ENCODE measurements at regions not wholly inside any gene's neighbourhood (a gene's known extent, or its start where the extent isn't known, plus 50 kb on each side); places are given as distances from the start of the nearest gene placed in this dataset.

DNA sequence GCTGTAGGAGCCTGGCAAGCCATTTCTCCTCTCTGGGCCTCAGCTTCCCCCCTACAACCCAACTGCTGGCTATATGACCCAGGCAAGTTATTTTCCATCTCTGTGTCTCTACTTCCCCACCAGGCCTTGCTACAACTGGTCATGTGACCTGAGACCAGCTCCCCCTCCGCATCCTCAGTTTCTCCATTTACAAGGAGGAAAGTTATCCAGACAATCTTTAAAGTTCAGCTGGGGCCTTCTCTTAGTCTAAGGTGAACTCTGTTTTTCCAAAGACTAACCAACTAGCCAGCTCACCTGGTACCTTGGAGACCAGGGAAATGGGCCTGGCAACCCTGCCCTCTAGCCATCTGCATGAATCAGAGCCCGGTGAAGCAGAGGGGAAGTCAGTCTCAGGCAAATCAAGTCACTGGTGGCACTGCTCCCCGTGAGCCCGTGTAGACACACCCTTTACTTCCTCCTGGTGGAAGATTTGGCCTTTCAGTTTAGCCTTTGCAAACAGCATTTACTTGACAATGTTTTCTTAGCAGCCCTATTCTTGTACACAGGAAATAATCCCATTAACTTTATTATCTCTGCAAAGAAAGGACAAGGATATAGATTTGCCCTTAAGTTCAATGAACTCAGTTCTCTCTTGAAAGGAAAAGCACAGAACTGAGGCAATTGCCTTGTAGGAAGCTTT, 157.7 kb downstream of the VEGFA start:
- TF ChIP-seq, protein P1, sequence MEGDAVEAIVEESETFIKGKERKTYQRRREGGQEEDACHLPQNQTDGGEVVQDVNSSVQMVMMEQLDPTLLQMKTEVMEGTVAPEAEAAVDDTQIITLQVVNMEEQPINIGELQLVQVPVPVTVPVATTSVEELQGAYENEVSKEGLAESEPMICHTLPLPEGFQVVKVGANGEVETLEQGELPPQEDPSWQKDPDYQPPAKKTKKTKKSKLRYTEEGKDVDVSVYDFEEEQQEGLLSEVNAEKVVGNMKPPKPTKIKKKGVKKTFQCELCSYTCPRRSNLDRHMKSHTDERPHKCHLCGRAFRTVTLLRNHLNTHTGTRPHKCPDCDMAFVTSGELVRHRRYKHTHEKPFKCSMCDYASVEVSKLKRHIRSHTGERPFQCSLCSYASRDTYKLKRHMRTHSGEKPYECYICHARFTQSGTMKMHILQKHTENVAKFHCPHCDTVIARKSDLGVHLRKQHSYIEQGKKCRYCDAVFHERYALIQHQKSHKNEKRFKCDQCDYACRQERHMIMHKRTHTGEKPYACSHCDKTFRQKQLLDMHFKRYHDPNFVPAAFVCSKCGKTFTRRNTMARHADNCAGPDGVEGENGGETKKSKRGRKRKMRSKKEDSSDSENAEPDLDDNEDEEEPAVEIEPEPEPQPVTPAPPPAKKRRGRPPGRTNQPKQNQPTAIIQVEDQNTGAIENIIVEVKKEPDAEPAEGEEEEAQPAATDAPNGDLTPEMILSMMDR (IDR thresholded peaks at IDR 0.05) = no peak
- no peak for TF ChIP-seq POLR2AphosphoS5 (IDR thresholded peaks at IDR 0.05; ENCODE audit: low read depth, low read length)
- TF ChIP-seq, protein P2, sequence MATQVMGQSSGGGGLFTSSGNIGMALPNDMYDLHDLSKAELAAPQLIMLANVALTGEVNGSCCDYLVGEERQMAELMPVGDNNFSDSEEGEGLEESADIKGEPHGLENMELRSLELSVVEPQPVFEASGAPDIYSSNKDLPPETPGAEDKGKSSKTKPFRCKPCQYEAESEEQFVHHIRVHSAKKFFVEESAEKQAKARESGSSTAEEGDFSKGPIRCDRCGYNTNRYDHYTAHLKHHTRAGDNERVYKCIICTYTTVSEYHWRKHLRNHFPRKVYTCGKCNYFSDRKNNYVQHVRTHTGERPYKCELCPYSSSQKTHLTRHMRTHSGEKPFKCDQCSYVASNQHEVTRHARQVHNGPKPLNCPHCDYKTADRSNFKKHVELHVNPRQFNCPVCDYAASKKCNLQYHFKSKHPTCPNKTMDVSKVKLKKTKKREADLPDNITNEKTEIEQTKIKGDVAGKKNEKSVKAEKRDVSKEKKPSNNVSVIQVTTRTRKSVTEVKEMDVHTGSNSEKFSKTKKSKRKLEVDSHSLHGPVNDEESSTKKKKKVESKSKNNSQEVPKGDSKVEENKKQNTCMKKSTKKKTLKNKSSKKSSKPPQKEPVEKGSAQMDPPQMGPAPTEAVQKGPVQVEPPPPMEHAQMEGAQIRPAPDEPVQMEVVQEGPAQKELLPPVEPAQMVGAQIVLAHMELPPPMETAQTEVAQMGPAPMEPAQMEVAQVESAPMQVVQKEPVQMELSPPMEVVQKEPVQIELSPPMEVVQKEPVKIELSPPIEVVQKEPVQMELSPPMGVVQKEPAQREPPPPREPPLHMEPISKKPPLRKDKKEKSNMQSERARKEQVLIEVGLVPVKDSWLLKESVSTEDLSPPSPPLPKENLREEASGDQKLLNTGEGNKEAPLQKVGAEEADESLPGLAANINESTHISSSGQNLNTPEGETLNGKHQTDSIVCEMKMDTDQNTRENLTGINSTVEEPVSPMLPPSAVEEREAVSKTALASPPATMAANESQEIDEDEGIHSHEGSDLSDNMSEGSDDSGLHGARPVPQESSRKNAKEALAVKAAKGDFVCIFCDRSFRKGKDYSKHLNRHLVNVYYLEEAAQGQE (IDR thresholded peaks at IDR 0.05; ENCODE audit: insufficient read depth in 1 of 2, low read depth in 2 of 2, low read length in 1 of 2) = no peak
- TF ChIP-seq TCF7L2 (IDR thresholded peaks at IDR 0.05; ENCODE audit: low read depth, low read length) = no peak

All from Panc1 (cell line).